DMS 273 (cell line): ENCODE measurements at regions not wholly inside any gene's neighbourhood (a gene's known extent, or its start where the extent isn't known, plus 50 kb on each side); places are given as distances from the start of the nearest gene placed in this dataset.

Experiments
- DNase-seq: peaks from one replicate; lab custom pipeline; 2025; ENCODE audit not compliant: unreplicated experiment; lab: John Stamatoyannopoulos, UW

DNA sequence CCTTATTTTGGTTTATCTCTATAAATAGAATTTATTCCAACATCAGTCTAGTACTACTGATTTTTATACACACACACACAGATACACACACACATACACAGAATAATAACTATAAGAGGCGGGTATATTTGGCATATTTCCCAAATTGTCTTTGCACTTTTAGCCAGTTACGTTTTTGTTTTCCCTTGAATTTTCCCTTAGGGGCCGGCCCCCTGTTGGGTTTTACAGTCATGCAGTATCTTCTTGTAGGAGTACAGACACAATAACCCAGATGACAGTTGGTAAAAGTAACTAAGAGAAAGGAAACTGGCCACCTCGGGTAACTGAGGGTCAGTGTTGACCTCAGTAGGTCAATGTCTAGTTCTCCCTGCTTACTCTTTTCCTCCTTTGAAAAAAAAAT lies 50.9 kb downstream of the DISP1 start:
- DNase-seq, result no peak

DNA sequence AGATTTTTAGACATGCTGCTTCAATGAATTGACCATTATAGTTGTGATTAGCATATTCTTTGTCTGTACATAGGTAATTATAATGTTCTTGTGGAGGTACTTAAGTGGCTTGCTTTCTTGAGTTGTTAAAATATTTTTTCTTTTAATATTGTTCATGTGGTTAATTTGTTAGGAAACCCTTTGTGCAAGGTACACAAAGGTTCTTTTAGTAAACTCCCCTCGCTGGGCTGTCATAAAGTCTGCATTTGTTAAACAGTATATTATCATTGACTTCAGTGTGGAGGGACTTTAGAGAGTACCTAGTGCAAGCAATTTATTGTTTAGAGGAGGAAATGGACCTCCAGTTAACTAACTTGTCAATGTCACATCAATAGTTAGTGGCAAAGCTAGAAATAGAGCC lies 52.5 kb downstream of the DISP1 start:
- DNase-seq, result no peak

DNA sequence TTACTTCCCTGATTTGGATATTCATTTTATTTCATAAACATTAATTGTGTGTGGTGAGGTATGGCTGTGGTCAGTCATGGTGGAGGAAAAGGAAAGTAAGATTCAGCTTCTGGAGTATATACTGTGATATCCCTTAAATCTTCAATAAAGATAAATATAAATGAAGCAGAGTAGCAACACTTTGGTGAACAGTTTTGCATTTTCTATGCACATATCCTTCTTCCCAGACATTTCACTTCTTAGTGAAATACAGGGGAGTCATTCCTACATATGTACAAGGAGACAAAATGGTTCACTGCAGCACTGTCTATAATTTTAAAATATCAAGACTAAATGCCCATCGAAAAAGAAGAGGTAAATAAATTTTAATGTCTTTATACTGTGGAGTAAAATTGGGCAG lies 61.3 kb downstream of the DISP1 start:
- no peak for DNase-seq

DNA sequence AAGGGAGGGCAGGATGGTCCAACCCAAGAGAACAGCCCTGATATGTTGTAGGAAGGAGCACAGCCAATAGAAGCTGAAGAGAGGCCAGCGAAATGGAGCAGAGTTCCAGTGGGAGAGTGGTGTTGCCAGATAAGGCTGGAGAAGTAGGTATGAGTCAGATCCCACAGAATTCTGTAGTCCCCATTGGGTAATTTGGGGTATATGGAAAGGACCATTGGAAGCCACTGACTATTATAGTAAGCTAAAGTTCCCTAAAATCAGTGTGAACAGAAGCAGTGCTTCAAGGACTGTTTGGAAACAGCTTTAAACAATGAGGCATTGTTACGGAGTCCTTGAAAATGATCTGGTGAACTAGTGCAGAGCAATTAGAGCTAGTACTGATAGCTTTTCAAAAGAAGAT lies 63.0 kb downstream of the DISP1 start:
- DNase-seq, result no peak

DNA sequence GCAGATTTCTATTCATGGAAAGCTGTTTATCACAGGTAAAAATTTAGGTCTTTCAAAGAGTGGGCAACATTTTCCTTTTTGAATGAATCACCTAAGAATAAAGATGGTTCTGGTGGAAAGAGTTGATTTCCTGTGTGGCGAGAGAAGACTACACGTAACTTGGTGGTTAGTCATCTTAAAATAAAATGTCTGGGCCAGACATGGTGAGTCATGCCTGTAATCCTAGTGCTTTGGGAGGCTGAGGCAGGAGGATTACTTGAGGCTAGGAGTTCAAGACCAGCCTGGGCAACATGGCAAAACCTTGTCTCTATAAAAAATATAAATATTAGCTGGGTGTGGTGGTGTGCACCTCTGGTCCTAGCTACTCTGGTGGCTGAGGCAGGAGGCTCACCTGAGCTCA lies 65.7 kb downstream of the DISP1 start:
- no peak for DNase-seq

DNA sequence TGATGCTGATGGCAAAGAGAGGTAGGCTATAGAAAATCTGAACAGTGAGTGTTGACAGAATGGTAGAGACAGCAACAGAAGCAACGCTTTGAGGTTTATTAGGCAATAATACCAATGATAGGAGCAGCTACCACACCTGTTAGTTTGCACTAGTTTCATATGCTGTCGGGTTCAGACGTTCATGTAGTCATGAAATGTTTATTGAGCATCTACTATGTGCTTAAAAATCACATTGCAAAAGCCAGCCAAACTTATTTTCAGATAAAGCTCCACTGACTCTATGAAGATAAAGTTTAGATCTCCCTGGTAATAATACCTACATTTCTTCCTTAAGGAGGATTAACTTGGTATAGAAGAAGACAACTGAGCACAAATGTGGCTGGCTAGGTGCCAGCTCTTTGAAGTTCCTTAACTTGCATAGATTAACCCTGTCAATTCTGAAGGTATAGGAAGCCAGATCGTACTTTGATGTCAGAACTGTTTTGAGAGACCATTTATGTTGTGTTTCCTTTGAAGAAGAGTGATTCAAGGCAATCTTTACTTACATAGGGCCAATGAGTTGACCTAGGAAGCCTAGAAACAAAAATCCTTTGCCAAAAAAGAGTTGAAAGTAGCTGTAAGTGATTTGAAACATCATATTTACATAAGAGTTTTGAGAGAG lies 71.5 kb downstream of the DISP1 start:
- peak; percentile 24 for DNase-seq

DNA sequence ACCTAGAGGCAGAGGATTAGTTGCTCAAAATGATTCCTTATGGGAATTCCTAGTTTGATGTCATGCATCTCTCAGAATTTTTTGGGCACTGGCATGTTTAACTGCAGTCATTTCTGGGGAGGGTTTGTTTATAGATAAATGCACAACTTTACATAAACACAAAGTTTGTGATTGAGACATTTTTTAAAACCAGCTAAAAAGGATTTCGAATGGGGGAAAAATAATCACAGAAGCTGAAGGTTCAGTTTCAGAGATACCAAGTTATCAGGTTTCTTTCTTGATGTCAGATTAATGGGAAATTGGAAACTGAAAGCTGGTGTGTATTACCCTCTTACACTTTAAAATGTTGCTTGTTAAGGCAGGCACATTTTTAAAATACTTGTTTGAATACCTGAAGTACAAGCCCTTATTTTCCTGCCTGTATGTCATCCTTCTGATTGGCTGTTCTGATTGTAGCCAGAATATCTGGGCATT lies 72.1 kb downstream of the DISP1 start:
- DNase-seq, result no peak

DNA sequence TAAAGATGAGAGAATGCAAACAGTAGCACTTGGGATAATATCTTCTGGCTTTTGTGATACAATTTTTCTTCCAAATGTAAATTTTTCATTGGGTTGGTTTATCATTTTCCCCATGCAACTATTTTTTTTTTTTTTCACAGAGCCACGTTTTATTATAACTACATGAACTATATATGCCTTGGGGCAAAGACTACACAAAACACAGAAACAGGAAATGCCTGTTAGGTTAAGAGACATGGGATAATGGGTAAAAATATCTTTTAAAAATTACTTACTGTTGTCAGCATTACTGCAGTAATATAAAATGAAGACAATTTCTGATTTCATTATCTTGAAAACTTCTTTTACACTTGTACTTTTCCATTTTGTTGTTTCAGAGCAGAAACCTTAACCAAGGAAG lies 74.6 kb downstream of the DISP1 start:
- no peak for DNase-seq

DNA sequence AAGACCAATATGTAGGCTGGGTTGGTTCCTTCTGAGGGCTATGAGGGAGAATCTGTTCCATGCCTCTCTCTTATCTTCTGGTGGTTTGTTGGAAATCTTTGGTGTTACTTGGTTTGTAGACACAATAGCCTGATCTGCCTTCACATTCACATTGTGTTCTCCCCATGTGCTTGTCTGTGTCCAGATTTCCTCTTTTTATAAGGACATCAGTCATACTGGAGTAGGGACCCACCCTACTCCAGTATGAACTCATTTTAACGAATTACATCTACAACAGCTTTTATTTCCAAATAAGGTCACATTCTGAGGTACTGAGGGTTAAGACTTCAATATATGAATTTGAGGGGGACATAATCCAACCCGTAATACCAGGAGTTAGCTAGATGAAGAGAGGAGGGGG lies 75.9 kb downstream of the DISP1 start:
- DNase-seq, result no peak

DNA sequence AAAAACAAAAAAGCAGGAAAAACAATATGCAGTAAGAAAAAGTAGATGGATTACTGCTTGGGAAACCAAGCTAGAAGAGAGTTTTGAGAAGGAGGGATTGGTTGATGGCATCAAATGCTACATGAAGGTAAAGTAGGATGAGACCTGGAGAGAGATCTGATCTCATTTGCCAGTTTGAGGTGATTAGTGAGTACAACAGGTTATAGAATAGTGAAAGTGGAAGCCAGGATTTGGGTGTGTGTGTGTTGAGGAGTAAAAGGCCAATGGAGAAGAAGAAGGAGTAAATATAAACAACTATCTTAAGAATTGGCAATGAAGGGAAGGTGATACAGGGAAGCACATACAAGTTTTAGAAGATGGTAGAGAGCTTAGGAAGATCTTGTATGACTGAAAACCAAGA lies 76.7 kb downstream of the DISP1 start:
- DNase-seq, result no peak

DNA sequence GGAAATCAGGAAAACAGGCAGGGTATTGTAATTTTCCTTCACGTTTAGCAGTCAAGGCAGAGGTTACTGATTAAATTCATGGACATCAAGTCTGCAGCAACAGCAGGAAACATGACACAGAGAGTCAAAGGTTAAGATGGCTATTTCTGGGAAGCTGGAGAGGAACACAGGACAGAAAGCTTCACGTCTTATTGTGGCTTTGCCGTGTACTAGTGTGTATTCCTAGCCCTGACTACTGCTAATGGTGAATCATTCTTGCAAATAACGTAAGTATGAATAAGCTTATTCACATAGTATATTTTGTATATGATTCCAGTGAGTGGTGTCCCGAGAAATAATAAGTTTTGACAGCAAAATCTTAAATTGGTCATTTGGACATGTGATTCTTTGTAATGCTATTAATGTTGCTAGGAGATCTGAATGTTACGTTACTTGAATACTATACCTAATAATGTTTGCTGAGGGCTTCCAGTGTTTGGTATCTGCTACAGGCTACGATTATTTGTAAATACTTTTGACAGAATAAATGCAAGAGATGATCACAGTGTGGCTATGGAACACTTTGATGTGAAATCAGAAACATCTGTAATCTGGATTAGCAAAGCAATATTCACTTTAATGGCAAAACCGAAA lies 77.4 kb downstream of the DISP1 start:
- no peak for DNase-seq

DNA sequence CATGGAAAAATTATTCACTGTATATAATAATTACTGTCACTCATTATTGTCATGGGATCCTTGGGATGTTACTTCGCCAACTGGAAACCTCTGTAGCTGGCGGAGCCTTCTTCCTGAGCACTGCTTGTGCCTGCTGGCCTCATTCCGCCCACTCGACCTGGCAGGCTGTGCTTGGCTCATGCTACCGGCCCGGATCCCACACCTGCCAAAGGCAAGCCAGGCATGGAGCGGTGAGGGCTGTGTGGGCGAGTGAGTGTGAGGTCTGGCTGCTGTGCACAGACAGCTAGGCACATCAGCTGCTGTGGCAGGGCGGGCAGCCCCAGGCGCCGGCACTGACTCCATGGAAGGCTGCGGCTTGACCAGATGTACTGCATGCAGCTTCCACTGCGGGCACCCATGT lies 78.4 kb downstream of the DISP1 start:
- peak; percentile 19 for DNase-seq

DNA sequence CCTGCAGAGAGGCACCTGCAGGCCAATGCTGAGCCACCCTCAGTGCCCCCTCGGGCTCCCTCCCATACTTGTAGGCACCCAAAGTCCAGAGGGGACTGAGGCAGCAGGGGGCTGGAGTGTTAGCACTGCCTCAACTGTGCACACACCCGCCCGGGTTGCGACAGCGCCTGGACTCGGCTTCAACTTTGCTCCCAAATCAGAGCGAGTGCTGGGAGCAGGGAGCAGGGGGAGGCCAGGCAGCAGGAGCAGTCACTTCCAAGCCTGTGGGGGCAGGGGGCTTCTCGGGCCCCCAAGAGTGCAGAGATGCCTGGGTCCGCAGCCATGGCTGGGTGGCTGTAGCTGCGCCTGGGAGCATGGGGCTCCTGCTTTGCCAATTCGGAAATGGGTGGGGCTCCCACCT lies 79.5 kb downstream of the DISP1 start:
- no peak for DNase-seq

DNA sequence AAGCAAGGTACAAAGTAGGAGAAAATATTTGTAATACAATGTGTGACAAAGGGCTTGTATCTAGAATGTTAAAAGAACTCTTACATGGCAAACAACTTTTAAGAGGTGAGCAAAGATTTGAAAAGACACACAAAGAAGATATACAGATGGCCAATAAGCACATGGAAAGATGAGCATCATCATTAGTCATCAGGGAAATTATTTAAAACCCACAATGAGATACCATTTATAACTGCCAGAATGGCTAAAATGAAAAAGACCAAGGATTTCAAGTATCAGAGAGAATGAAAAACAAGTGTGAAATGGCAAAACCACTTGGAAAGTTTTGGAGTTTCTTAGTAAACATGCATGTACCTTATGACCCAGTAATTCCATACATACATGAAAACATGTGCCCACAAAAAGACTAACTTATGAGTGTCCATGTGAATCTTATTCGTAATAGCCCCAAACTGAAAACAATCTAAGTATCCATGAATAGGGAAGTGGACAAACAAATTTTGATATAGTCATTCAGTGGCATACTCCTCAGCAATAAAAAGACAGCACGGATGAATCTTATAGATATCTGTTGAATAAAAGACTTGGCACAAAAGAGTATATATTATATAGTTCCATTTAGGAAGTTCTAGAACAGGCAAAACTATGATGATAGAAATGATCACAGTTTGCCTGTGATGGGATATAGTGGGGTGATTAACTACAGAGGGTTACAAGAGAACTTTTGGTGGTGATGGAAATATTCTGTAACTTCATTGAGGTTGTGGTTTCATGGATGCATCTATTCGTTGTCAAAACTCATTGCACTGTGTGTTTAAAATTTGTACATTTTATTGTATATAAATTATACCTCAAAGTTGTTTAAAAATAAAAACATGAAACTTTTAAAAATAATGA lies 82.0 kb downstream of the DISP1 start:
- no peak for DNase-seq

DNA sequence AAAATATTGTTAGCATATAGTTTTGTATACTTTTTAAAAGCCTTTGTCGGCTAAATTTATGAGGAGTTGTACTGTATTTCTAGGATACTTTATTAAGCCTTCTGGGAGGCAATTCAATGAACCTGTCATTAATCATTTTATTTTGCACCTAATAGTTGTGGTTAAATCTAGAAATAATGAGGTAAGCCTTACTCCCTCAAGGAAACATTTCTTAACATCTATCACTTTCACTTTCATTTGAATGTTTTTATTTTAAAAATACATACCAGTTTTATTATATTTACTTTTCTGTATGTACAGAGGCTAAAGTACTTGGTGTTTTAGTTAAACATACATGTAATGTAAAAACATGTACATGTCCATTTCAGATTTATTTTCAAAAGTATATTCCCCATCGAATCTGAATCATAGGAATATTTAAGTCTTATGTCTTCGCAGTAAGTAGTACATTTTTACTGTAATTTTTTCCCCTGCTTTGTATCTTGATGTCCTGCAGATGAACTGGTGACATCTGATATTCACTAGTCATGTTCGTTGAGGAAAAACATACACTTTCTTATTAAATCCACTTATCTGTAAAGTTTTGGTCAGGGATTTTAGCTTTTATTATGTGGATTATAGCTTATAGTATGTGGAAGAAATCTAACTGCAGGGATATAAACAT lies 82.8 kb downstream of the DISP1 start:
- no peak for DNase-seq

DNA sequence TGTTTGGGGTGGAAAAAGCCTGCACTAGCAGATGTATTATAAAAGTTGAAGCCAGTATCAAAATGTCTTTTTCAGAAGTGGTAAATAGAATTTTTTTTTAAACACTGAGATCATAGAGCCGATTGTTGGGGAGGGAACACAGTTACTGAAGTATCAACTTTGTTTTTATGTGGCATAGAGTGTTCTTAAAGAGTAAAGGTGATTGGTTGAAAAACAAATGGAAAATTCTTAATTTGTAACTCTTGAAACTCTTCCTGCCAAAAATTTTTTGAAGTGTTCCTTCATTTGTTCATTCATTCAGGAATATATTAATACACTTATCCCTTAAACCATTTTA lies 83.3 kb downstream of the DISP1 start:
- DNase-seq, result no peak

DNA sequence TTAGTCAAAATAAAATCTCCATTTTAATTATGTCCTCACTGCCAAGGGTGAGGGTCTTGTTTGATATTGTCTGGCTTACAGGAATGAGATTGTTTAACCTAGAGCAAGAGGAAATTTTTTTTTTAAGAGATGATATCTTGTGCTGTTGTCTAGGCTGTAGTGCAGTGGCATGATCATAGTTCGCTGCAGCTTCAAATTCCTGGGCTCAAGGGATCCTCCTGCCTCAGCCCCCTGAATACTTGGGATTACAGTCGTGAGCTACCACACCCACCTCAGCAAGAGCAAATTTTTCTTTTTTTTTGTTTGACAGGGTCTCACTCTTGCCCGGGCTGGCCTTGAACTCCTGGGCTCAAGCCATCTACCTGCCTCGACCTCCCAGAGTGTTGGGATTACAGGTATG lies 84.6 kb downstream of the DISP1 start:
- no peak for DNase-seq

DNA sequence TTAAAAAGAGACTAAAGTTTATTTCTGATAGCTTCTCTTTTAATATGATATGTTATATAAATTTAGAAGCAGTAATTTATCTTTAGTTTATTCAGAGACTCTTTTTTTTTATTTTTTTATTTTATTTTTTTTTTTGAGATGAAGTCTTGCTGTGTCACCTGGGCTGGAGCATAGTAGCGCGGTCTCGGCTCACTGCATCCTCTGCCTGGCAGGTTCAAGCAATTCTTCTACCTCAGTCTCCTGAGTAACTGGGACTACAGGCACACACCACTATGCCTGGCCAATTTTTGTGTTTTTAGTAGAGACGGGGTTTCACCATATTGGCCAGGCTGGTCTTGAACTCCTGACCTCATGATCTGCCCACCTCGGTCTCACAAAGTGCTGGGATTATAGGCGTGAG lies 89.6 kb downstream of the DISP1 start:
- DNase-seq, result no peak

DNA sequence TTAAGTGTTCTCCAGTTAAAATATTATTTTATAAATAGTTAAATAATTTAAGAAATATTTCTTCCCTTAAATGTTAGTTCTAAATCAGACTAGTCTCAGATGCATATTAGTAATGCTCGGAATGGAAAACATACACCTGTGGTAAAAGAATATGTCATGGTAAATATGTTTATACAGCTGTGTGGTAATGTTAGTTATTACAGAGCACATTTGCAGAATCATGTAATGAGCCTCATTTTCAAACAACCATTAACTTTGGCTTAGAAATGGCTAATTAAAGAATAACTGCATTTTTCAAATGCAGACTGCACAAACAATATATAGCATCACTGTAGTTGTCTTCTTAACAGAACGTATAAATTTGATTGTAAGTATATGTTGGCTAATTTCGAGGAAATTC lies 90.3 kb downstream of the DISP1 start:
- no peak for DNase-seq

DNA sequence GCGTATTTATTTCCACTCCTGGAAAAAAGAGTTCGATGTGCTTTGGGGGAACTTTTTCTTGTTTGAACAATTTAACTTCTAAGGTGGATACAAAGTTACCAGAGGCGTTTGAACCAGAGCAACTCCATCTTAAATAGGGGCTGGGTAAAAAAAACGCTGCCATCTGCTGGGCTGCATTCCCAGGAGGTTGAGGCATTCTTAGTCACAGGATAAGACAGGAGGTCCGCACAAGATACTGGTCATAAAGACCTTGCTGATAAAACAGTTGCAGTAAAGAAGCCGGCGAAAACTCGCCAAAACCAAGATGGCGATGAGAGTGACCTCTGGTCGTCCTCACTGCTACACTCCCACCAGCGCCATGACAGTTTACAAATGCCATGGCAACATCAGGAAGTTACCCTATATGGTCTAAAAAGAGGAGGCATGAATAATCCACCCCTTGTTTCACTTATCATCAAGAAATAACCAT lies 91.5 kb downstream of the DISP1 start:
- DNase-seq, result peak; percentile 5

DNA sequence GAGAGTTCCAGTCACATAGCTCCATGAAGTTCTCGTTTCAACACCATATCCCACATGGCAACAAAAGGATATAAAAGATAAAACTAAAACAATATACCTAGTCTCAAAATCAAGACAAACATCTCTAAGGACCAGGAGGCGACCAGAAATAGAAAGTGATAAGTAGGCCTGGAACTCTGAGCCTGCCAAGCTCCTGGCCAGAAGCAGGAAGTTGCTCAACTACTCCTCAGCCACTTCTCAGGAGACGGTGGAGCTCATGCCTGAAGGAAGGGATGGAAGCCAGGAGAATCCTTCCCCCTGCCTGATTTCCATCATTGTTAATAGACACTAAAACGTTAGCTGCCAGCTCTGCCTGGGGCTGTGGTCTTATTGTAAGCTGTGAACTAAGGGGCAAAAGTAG lies 94.7 kb downstream of the DISP1 start:
- no peak for DNase-seq

DNA sequence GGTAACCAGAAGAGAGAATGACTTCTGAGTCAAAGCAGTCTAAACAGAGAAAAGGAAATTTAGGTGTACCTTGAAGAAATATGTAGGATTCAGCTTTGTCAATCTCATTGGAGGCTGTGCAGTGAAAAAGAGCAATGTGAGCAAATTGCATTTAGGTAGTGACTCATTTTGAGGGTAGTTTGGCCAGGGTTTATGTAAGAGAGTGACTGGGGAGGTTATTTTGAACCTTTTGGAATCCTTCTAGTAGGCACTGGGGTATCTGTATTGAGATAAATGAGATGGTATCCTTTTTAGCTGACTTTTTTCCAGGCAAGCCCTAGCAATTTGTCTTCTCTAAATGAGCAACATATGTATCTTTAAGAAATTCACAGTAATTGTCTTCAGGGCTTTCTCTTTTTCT lies 95.9 kb downstream of the DISP1 start:
- no peak for DNase-seq
